ENCODE measurements at regions not wholly inside any gene's neighbourhood (a gene's known extent, or its start where the extent isn't known, plus 50 kb on each side); places are given as distances from the start of the nearest gene placed in this dataset.

DNA sequence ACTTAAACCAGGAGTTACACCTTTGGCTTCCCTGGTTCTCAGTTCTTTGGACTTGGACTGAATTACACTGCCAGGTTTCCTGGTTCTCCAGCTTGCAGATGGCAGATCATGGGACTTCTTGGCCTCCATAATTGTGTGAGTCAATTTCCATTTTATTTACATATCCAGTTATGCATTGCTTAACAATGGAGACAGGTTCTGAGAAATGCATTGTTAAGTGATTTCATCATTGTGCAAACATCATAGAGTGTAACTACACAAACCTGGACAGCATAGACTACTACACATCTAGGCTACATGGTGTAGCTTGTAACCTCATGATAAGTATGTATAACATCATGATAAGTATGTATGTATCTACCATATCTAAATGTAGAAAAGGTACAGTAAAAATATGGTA, 276.1 kb upstream of the BTG1 start:
- Histone ChIP-seq H3K9me3 (ENCODE audit: control insufficient read depth, low read length) (no peaks in the 10 kb centered on the region), H2AK5ac (ENCODE audit: low read length, severe bottlenecking) (no peak overlapping the region), H4K91ac (ENCODE audit: low read length) (no peak overlapping the region), H2BK120ac (ENCODE audit: low read depth, low read length) (no peak overlapping the region), H3K4ac (ENCODE audit: low read depth in 1 of 2, low read length in 2 of 2) (no peak overlapping the region), H3K36me3 (ENCODE audit: control insufficient read depth in 1 of 2, insufficient read depth in 2 of 2, low read depth in 1 of 2, low read length in 2 of 2) (no peaks in the 10 kb centered on the region), H3K27me3 (ENCODE audit: control insufficient read depth in 1 of 2, insufficient read depth in 1 of 2, low read length in 2 of 2) (no peaks in the 10 kb centered on the region), H2AFZ (ENCODE audit: low read depth, low read length) (no peak overlapping the region), H3K4me1 (ENCODE audit: control insufficient read depth, insufficient read depth, low read depth, low read length) (no peaks in the 10 kb centered on the region), H3K4me2 (ENCODE audit: low read length, poor library complexity, severe bottlenecking) (no peak overlapping the region), H3K18ac (ENCODE audit: low read depth in 1 of 2, low read length in 2 of 2) (no peak overlapping the region), H3K4me3 (ENCODE audit: insufficient read depth in 1 of 2, low read depth in 1 of 2, low read length in 2 of 2) (no peak overlapping the region), H2BK12ac (ENCODE audit: low read length in 2 of 2) (no peak overlapping the region), H4K8ac (ENCODE audit: low read length) (no peak overlapping the region), H3K79me1 (replicated peaks; ENCODE audit: low read length, poor library complexity, severe bottlenecking) (no peaks in the 10 kb centered on the region), H3K9ac (ENCODE audit: low read length) (no peak overlapping the region), H2BK15ac (ENCODE audit: low read depth, poor library complexity, severe bottlenecking) (no peak overlapping the region), H3K14ac (ENCODE audit: low read length in 2 of 2) (no peak overlapping the region), H3K27ac (ENCODE audit: low read length, poor library complexity, severe bottlenecking) (no peak overlapping the region), H2BK5ac (ENCODE audit: low read depth, low read length, poor library complexity, severe bottlenecking) (no peak overlapping the region), H3K23ac (ENCODE audit: low read length in 2 of 2) (no peak overlapping the region)
- DNase-seq = no peak

- H3K27me3 ChIP-seq (ENCODE audit: control insufficient read depth in 1 of 2, insufficient read depth in 1 of 2, low read length in 2 of 2) = no peaks in the 10 kb centered on the region
- H2BK5ac ChIP-seq (ENCODE audit: low read depth, low read length, poor library complexity, severe bottlenecking) = no peak overlapping the region
- no peak overlapping the region for H3K4me3 ChIP-seq (ENCODE audit: insufficient read depth in 1 of 2, low read depth in 1 of 2, low read length in 2 of 2)
- H3K9ac ChIP-seq (ENCODE audit: low read length) = no peak overlapping the region
- no peaks in the 10 kb centered on the region for H3K36me3 ChIP-seq (ENCODE audit: control insufficient read depth in 1 of 2, insufficient read depth in 2 of 2, low read depth in 1 of 2, low read length in 2 of 2)
- H3K4me1 ChIP-seq (ENCODE audit: control insufficient read depth, insufficient read depth, low read depth, low read length) = no peaks in the 10 kb centered on the region
- no peak overlapping the region for H3K4me2 ChIP-seq (ENCODE audit: low read length, poor library complexity, severe bottlenecking)
- no peak overlapping the region for H2BK12ac ChIP-seq (ENCODE audit: low read length in 2 of 2)
- no peak overlapping the region for H2AFZ ChIP-seq (ENCODE audit: low read depth, low read length)
- DNase-seq = no peak
- H3K27ac ChIP-seq (ENCODE audit: low read length, poor library complexity, severe bottlenecking) = no peak overlapping the region
- WGBS = no CpG with 5 or more reads among the region's 1 CpG
- H2BK15ac ChIP-seq (ENCODE audit: low read depth, poor library complexity, severe bottlenecking) = no peak overlapping the region
- H2BK120ac ChIP-seq (ENCODE audit: low read depth, low read length) = no peak overlapping the region
- no peak overlapping the region for H4K91ac ChIP-seq (ENCODE audit: low read length)
- H3K79me1 ChIP-seq (replicated peaks; ENCODE audit: low read length, poor library complexity, severe bottlenecking) = no peaks in the 10 kb centered on the region
- H4K8ac ChIP-seq (ENCODE audit: low read length) = no peak overlapping the region
- no peak overlapping the region for H3K23ac ChIP-seq (ENCODE audit: low read length in 2 of 2)
- H3K9me3 ChIP-seq (ENCODE audit: control insufficient read depth, low read length) = no peaks in the 10 kb centered on the region
- no peak overlapping the region for H3K18ac ChIP-seq (ENCODE audit: low read depth in 1 of 2, low read length in 2 of 2)
- H3K4ac ChIP-seq (ENCODE audit: low read depth in 1 of 2, low read length in 2 of 2) = no peak overlapping the region
- H2AK5ac ChIP-seq (ENCODE audit: low read length, severe bottlenecking) = no peak overlapping the region
- no peak overlapping the region for H3K14ac ChIP-seq (ENCODE audit: low read length in 2 of 2)
These were observed 275.4 kb upstream of the BTG1 start for GRCh38 chr12:92421042-92421441.

GRCh38 chr12:92419201-92419600, 273.6 kb upstream of the BTG1 start:
- Histone ChIP-seq H2BK12ac (ENCODE audit: low read length in 2 of 2) (no peak overlapping the region), H3K4me1 (ENCODE audit: control insufficient read depth, insufficient read depth, low read depth, low read length) (no peaks in the 10 kb centered on the region), H2AK5ac (ENCODE audit: low read length, severe bottlenecking) (no peak overlapping the region), H2BK120ac (ENCODE audit: low read depth, low read length) (no peak overlapping the region), H3K36me3 (ENCODE audit: control insufficient read depth in 1 of 2, insufficient read depth in 2 of 2, low read depth in 1 of 2, low read length in 2 of 2) (no peaks in the 10 kb centered on the region), H2BK5ac (ENCODE audit: low read depth, low read length, poor library complexity, severe bottlenecking) (no peak overlapping the region), H4K91ac (ENCODE audit: low read length) (no peak overlapping the region), H3K14ac (ENCODE audit: low read length in 2 of 2) (no peak overlapping the region), H3K18ac (ENCODE audit: low read depth in 1 of 2, low read length in 2 of 2) (no peak overlapping the region), H3K4me2 (ENCODE audit: low read length, poor library complexity, severe bottlenecking) (no peak overlapping the region), H3K4me3 (ENCODE audit: insufficient read depth in 1 of 2, low read depth in 1 of 2, low read length in 2 of 2) (no peak overlapping the region), H3K27ac (ENCODE audit: low read length, poor library complexity, severe bottlenecking) (no peak overlapping the region), H3K79me1 (replicated peaks; ENCODE audit: low read length, poor library complexity, severe bottlenecking) (no peaks in the 10 kb centered on the region), H3K23ac (ENCODE audit: low read length in 2 of 2) (no peak overlapping the region), H3K9me3 (ENCODE audit: control insufficient read depth, low read length) (no peaks in the 10 kb centered on the region), H4K8ac (ENCODE audit: low read length) (no peak overlapping the region), H2AFZ (ENCODE audit: low read depth, low read length) (no peak overlapping the region), H2BK15ac (ENCODE audit: low read depth, poor library complexity, severe bottlenecking) (no peak overlapping the region), H3K27me3 (ENCODE audit: control insufficient read depth in 1 of 2, insufficient read depth in 1 of 2, low read length in 2 of 2) (no peaks in the 10 kb centered on the region), H3K4ac (ENCODE audit: low read depth in 1 of 2, low read length in 2 of 2) (no peak overlapping the region), H3K9ac (ENCODE audit: low read length) (no peak overlapping the region)
- WGBS = 80% methylated on average over 1 of the region's 1 CpG
- no peak for DNase-seq

GRCh38 chr12:92418381-92418780, 272.7 kb upstream of the BTG1 start:
- Histone ChIP-seq H3K23ac (ENCODE audit: low read length in 2 of 2) (no peak overlapping the region), H3K14ac (ENCODE audit: low read length in 2 of 2) (no peak overlapping the region), H2BK12ac (ENCODE audit: low read length in 2 of 2) (no peak overlapping the region), H3K27me3 (ENCODE audit: control insufficient read depth in 1 of 2, insufficient read depth in 1 of 2, low read length in 2 of 2) (no peaks in the 10 kb centered on the region), H2AK5ac (ENCODE audit: low read length, severe bottlenecking) (no peak overlapping the region), H3K4me1 (ENCODE audit: control insufficient read depth, insufficient read depth, low read depth, low read length) (no peaks in the 10 kb centered on the region), H3K4ac (ENCODE audit: low read depth in 1 of 2, low read length in 2 of 2) (no peak overlapping the region), H4K91ac (ENCODE audit: low read length) (no peak overlapping the region), H4K8ac (ENCODE audit: low read length) (no peak overlapping the region), H2BK120ac (ENCODE audit: low read depth, low read length) (no peak overlapping the region), H3K4me3 (ENCODE audit: insufficient read depth in 1 of 2, low read depth in 1 of 2, low read length in 2 of 2) (no peak overlapping the region), H2BK5ac (ENCODE audit: low read depth, low read length, poor library complexity, severe bottlenecking) (no peak overlapping the region), H3K9ac (ENCODE audit: low read length) (no peak overlapping the region), H3K27ac (ENCODE audit: low read length, poor library complexity, severe bottlenecking) (no peak overlapping the region), H2BK15ac (ENCODE audit: low read depth, poor library complexity, severe bottlenecking) (no peak overlapping the region), H3K18ac (ENCODE audit: low read depth in 1 of 2, low read length in 2 of 2) (no peak overlapping the region), H3K36me3 (ENCODE audit: control insufficient read depth in 1 of 2, insufficient read depth in 2 of 2, low read depth in 1 of 2, low read length in 2 of 2) (no peaks in the 10 kb centered on the region), H3K79me1 (replicated peaks; ENCODE audit: low read length, poor library complexity, severe bottlenecking) (no peaks in the 10 kb centered on the region), H3K4me2 (ENCODE audit: low read length, poor library complexity, severe bottlenecking) (no peak overlapping the region), H3K9me3 (ENCODE audit: control insufficient read depth, low read length) (no peaks in the 10 kb centered on the region), H2AFZ (ENCODE audit: low read depth, low read length) (no peak overlapping the region)
- DNase-seq = no peak
- WGBS = 89% methylated on average over 2 of the region's 2 CpGs

Data from mesenchymal stem cell (in vitro differentiated cells and primary cell).